H9 (cell line): ENCODE measurements at regions not wholly inside any gene's neighbourhood (a gene's known extent, or its start where the extent isn't known, plus 50 kb on each side); places are given as distances from the start of the nearest gene placed in this dataset.

ENCODE experiments used
- DNase-seq: peaks from one replicate; pipeline ENCODE4 v3.0.0-alpha.2; 2017
- H2AFZ ChIP-seq: one replicate; pipeline ENCODE4 v1.6.1; 2013; ENCODE audit warnings: mild to moderate bottlenecking, low read length, control low read depth, moderate library complexity
- H2AK5ac ChIP-seq: 2 replicates; pipeline ENCODE4 v1.6.1; 2013; ENCODE audit warnings: low read length, control low read depth, mixed read lengths; ENCODE audit not compliant: insufficient read length
- H2BK120ac ChIP-seq: one replicate; pipeline ENCODE4 v1.6.1; 2013; ENCODE audit warnings: low read depth, mild to moderate bottlenecking, low read length, control low read depth, inconsistent platforms; ENCODE audit not compliant: poor library complexity, severe bottlenecking
- H2BK12ac ChIP-seq: 2 replicates; pipeline ENCODE4 v1.6.1; 2013; ENCODE audit warnings: low read length, control low read depth, mixed read lengths, low read depth; ENCODE audit not compliant: insufficient read length
- H2BK15ac ChIP-seq: 2 replicates; pipeline ENCODE4 v1.6.1; 2013; ENCODE audit warnings: low read depth, low read length, control low read depth
- H2BK20ac ChIP-seq: one replicate; pipeline ENCODE4 v1.6.1; 2013; ENCODE audit warnings: low read depth, mild to moderate bottlenecking, low read length, control low read depth, inconsistent platforms; ENCODE audit not compliant: poor library complexity, severe bottlenecking
- H2BK5ac ChIP-seq: 2 replicates; pipeline ENCODE4 v1.6.1; 2013; ENCODE audit warnings: low read length, control low read depth, mixed read lengths; ENCODE audit not compliant: insufficient read length
- H3K14ac ChIP-seq: 2 replicates; pipeline ENCODE4 v1.6.1; 2013; ENCODE audit warnings: low read length, control low read depth; ENCODE audit not compliant: insufficient read depth
- H3K18ac ChIP-seq: 2 replicates; pipeline ENCODE4 v1.6.1; 2013; ENCODE audit warnings: low read depth, mild to moderate bottlenecking, mixed read lengths, low read length, control low read depth; ENCODE audit not compliant: insufficient read length
- H3K23ac ChIP-seq: 2 replicates; pipeline ENCODE4 v1.6.1; 2013; ENCODE audit warnings: low read length, control low read depth, mixed read lengths, low read depth; ENCODE audit not compliant: insufficient read length
- H3K23me2 ChIP-seq: 2 replicates; pipeline ENCODE4 v1.6.1; 2013; ENCODE audit warnings: low read depth, mild to moderate bottlenecking, mixed read lengths, low read length, control low read depth; ENCODE audit not compliant: insufficient read length, poor library complexity, severe bottlenecking
- H3K27ac ChIP-seq: 2 replicates; pipeline ENCODE4 v1.5.1; 2013; ENCODE audit warnings: low read length, control low read depth, mixed read lengths, low read depth; ENCODE audit not compliant: insufficient read length
- H3K27me3 ChIP-seq: 2 replicates; pipeline ENCODE4 v1.6.1; 2013; ENCODE audit warnings: low read length, control low read depth, inconsistent platforms; ENCODE audit not compliant: insufficient read depth
- H3K4ac ChIP-seq: 2 replicates; pipeline ENCODE4 v1.6.1; 2013; ENCODE audit warnings: low read depth, mild to moderate bottlenecking, control low read depth, inconsistent platforms, low read length, moderate library complexity
- H3K4me1 ChIP-seq: 2 replicates; pipeline ENCODE4 v1.6.1; 2013; ENCODE audit warnings: low read length, control low read depth, inconsistent platforms; ENCODE audit not compliant: insufficient read depth
- H3K4me2 ChIP-seq: 2 replicates; pipeline ENCODE4 v1.6.1; 2013; ENCODE audit warnings: low read length, control low read depth, mixed read lengths; ENCODE audit not compliant: insufficient read length, insufficient read depth
- H3K56ac ChIP-seq: 2 replicates; pipeline ENCODE4 v1.6.1; 2013; ENCODE audit warnings: low read depth, mild to moderate bottlenecking, mixed read lengths, low read length, control low read depth; ENCODE audit not compliant: insufficient read length
- H3K79me1 ChIP-seq: 2 replicates; pipeline ENCODE4 v1.6.1; 2013; ENCODE audit warnings: low read depth, mild to moderate bottlenecking, moderate library complexity, low read length, control low read depth, inconsistent platforms; ENCODE audit not compliant: insufficient read depth, poor library complexity, severe bottlenecking
- H3K79me2 ChIP-seq: 2 replicates; pipeline ENCODE4 v1.6.1; 2013; ENCODE audit warnings: low read length, control low read depth, inconsistent platforms; ENCODE audit not compliant: insufficient read depth
- H3K9ac ChIP-seq: 2 replicates; pipeline ENCODE4 v1.6.1; 2013; ENCODE audit warnings: low read length, control low read depth, mixed read lengths; ENCODE audit not compliant: insufficient read length; ENCODE audit errors: extremely low read depth
- H3K9me3 ChIP-seq: one replicate; pipeline ENCODE4 v1.6.1; 2013; ENCODE audit warnings: low read depth, low read length, inconsistent platforms; ENCODE audit not compliant: control insufficient read depth
- H3T11ph ChIP-seq: one replicate; pipeline ENCODE4 v1.6.1; 2013; ENCODE audit warnings: mild to moderate bottlenecking, low read length, control low read depth, inconsistent platforms
- H4K20me1 ChIP-seq: one replicate; pipeline ENCODE4 v1.6.1; 2013; ENCODE audit not compliant: control insufficient read depth, insufficient read length, insufficient read depth
- H4K5ac ChIP-seq: 2 replicates; pipeline ENCODE4 v1.6.1; 2013; ENCODE audit warnings: low read depth, mild to moderate bottlenecking, mixed read lengths, low read length, control low read depth; ENCODE audit not compliant: insufficient read length
- H4K8ac ChIP-seq: replicated peaks from 2 replicates; pipeline ENCODE4 v1.6.1; 2013; ENCODE audit warnings: low read length, control low read depth, mixed read lengths, low read depth; ENCODE audit not compliant: insufficient read length
- H4K91ac ChIP-seq: 2 replicates; pipeline ENCODE4 v1.6.1; 2013; ENCODE audit warnings: low read depth, mild to moderate bottlenecking, moderate library complexity, mixed read lengths, low read length, control low read depth; ENCODE audit not compliant: insufficient read length
- H3K27ac Mint-ChIP-seq, 3 experiments: 2 replicates in 2 of 3; 3 replicates in 1 of 3; pipeline ENCODE4 v1.8.0; 2020 to 2021; ENCODE audit warnings: mixed read lengths in 3 of 3, mild to moderate bottlenecking in 1 of 3, moderate library complexity in 1 of 3
- H3K27me3 Mint-ChIP-seq: 2 replicates; pipeline ENCODE4 v1.8.0; 2021; ENCODE audit warnings: low read depth, mild to moderate bottlenecking, moderate library complexity, mixed read lengths
- H3K36me3 Mint-ChIP-seq, 3 experiments: 2 replicates in 2 of 3; 3 replicates in 1 of 3; pipeline ENCODE4 v1.8.0; 2020 to 2021; ENCODE audit warnings: low read depth in 3 of 3, mixed read lengths in 3 of 3; ENCODE audit not compliant: insufficient read depth in 1 of 3
- H3K4me1 Mint-ChIP-seq, 2 experiments: 2 replicates each; pipeline ENCODE4 v1.8.0; 2020; ENCODE audit warnings: mixed read lengths in 2 of 2
- H3K4me3 Mint-ChIP-seq, 2 experiments: 2 replicates in 1 of 2; 3 replicates in 1 of 2; pipeline ENCODE4 v1.8.0; 2020 to 2021; ENCODE audit warnings: mild to moderate bottlenecking in 2 of 2, mixed read lengths in 2 of 2, moderate library complexity in 1 of 2
- H3K9me3 Mint-ChIP-seq, 2 experiments: 2 replicates in 1 of 2; 3 replicates in 1 of 2; pipeline ENCODE4 v1.8.0; 2020; ENCODE audit warnings: mild to moderate bottlenecking in 2 of 2, mixed read lengths in 2 of 2, moderate library complexity in 1 of 2
- CTCF ChIP-seq: fragments of 200-600 bp; sonication (generic); conservative IDR thresholded peaks from 3 replicates; pipeline ENCODE4 v1.8.0; 2021; ENCODE audit warnings: antibody characterized with exemption, mild to moderate bottlenecking
- WGBS: extraction: QIAGEN DNeasy Blood & Tissue Kit; methylation state at CpG from one replicate; pipeline ENCODE4 v1.1.7; 2013; ENCODE audit warnings: missing lambda C conversion rate, low lambda C conversion rate, mixed read lengths; ENCODE audit not compliant: insufficient read length; ENCODE audit errors: extremely low coverage; 5-methylcytosine and 5-hydroxymethylcytosine counted together

- DNase-seq, result no peak
- Histone ChIP-seq H4K8ac (no peak overlapping the region), H3K79me2 (no peaks in the 10 kb centered on the region), H2BK15ac (no peak overlapping the region), H2BK120ac (no peak overlapping the region), H3K9ac (no peak overlapping the region), H3K79me1 (no peaks in the 10 kb centered on the region), H3K56ac (no peak overlapping the region), H3K4ac (no peak overlapping the region), H4K20me1 (no peaks in the 10 kb centered on the region), H2AK5ac (no peak overlapping the region), H4K5ac (no peak overlapping the region), H2BK12ac (no peak overlapping the region), H3T11ph (no peak overlapping the region), H2BK5ac (no peak overlapping the region), H3K23me2 (no peaks in the 10 kb centered on the region), H3K18ac (no peak overlapping the region), H2BK20ac (no peak overlapping the region), H2AFZ (no peak overlapping the region), H3K14ac (no peak overlapping the region), H3K27me3 (no peaks in the 10 kb centered on the region), H3K23ac (no peak overlapping the region), H3K4me2 (no peak overlapping the region), H3K27ac (no peak overlapping the region), H3K9me3 (no peaks in the 10 kb centered on the region), H3K4me1 (no peaks in the 10 kb centered on the region), H4K91ac (no peak overlapping the region)
- TF ChIP-seq CTCF, result no peak
- no CpG with 5 or more reads among the region's 2 CpGs for WGBS
- no peak overlapping the region for H3K4me3 Mint-ChIP-seq
- no peaks in the 10 kb centered on the region for H3K9me3 Mint-ChIP-seq
- H3K27ac Mint-ChIP-seq, result no peak overlapping the region
- H3K4me1 Mint-ChIP-seq, result peaks cover 18 to 19% of the 10 kb centered on the region in 2 experiments
- peaks cover 17% of the 10 kb centered on the region for H3K27me3 Mint-ChIP-seq
- H3K36me3 Mint-ChIP-seq, result peaks cover 0 to 3% (median 2%) of the 10 kb centered on the region in 3 experiments; a peak in 4 of 7 replicates
Observed at GRCh38 chr15:62802612-62803011, 239.9 kb upstream of the TPM1 start.
